Stimulated activated CD8-positive, alpha-beta memory T cell treated with anti-CD3 and anti-CD28 coated beads, Interleukin-2, amount 100 ng/mL, for 48 hours (primary cell): ENCODE measurements at regions not wholly inside any gene's neighbourhood (a gene's known extent, or its start where the extent isn't known, plus 50 kb on each side); places are given as distances from the start of the nearest gene placed in this dataset.

ENCODE experiments used
- DNase-seq, 2 donors: peaks; one replicate each; pipeline ENCODE4 v3.0.0-alpha.2; 2020; ENCODE audit warnings: low read depth in 2 of 2

- DNase-seq, result no peak
Measured at GRCh38 chr13:73898899-73899298, 235.3 kb downstream of the KLF12 start.

GRCh38 chr13:73898276-73898675 is 235.9 kb downstream of the KLF12 start:
- no peak for DNase-seq

- DNase-seq, result no peak
Measured at GRCh38 chr13:73894995-73895571, 239.1 kb downstream of the KLF12 start.

GRCh38 chr13:73893833-73894232 is 240.4 kb downstream of the KLF12 start:
- DNase-seq, result no peak

GRCh38 chr13:73891805-73892204 is 242.4 kb downstream of the KLF12 start:
- no peak for DNase-seq

- no peak for DNase-seq
Measured at GRCh38 chr13:73883162-73883561, 251.0 kb downstream of the KLF12 start.

GRCh38 chr13:73880365-73880764 is 253.8 kb downstream of the KLF12 start:
- DNase-seq, result no peak

- no peak for DNase-seq
Measured at GRCh38 chr13:73879346-73880015, 254.7 kb downstream of the KLF12 start.

GRCh38 chr13:73877399-73877798 is 256.8 kb downstream of the KLF12 start:
- no peak for DNase-seq

- no peak for DNase-seq
Measured at GRCh38 chr13:73876323-73876722, 257.9 kb downstream of the KLF12 start.

- DNase-seq, result no peak
Measured at GRCh38 chr13:73873940-73874830, 260.0 kb downstream of the KLF12 start.

- DNase-seq, result no peak
Measured at GRCh38 chr13:73872397-73872796, 261.8 kb downstream of the KLF12 start.

- DNase-seq, result no peak
Measured at GRCh38 chr13:73870970-73871935, 263.0 kb downstream of the KLF12 start.

GRCh38 chr13:73870036-73870741 is 264.0 kb downstream of the KLF12 start:
- DNase-seq, result no peak

GRCh38 chr13:73865027-73865426 is 269.2 kb downstream of the KLF12 start:
- DNase-seq, result no peak

- DNase-seq, result no peak
Measured at GRCh38 chr13:73861136-73861535, 273.1 kb downstream of the KLF12 start.

GRCh38 chr13:73860501-73860900 is 273.7 kb downstream of the KLF12 start:
- no peak for DNase-seq

GRCh38 chr13:73859841-73860240 is 274.4 kb downstream of the KLF12 start:
- no peak for DNase-seq

GRCh38 chr13:73857106-73857505 is 277.1 kb downstream of the KLF12 start:
- DNase-seq, result no peak

- DNase-seq, result no peak
Measured at GRCh38 chr13:73851104-73851503, 283.1 kb downstream of the KLF12 start.
